Ishikawa (cell line): ENCODE measurements at regions not wholly inside any gene's neighbourhood (a gene's known extent, or its start where the extent isn't known, plus 50 kb on each side); places are given as distances from the start of the nearest gene placed in this dataset.

Source experiments
- CEBPB ChIP-seq: IDR thresholded peaks from 2 replicates; pipeline ENCODE4 v1.6.1; 2012
- CREB1 ChIP-seq: IDR thresholded peaks from 2 replicates; pipeline ENCODE4 v1.6.1; 2012; ENCODE audit warnings: low read depth
- EGR1 ChIP-seq: IDR thresholded peaks from 2 replicates; pipeline ENCODE4 v1.6.1; 2012
- EP300 ChIP-seq: IDR thresholded peaks from 2 replicates; pipeline ENCODE4 v1.6.1; 2012; ENCODE audit warnings: borderline replicate concordance
- FOXM1 ChIP-seq: IDR thresholded peaks from 2 replicates; pipeline ENCODE4 v1.6.1; 2012; ENCODE audit warnings: low read depth, borderline replicate concordance
- MAX ChIP-seq: IDR thresholded peaks from 2 replicates; pipeline ENCODE4 v1.6.1; 2012
- NFIC ChIP-seq: IDR thresholded peaks from 2 replicates; pipeline ENCODE4 v1.6.1; 2012
- RAD21 ChIP-seq: IDR thresholded peaks from 2 replicates; pipeline ENCODE4 v1.6.1; 2012; ENCODE audit warnings: low read depth
- REST ChIP-seq: IDR thresholded peaks from 2 replicates; pipeline ENCODE4 v1.6.1; 2012; ENCODE audit warnings: low read depth, mild to moderate bottlenecking
- TAF1 ChIP-seq: IDR thresholded peaks from 2 replicates; pipeline ENCODE4 v1.6.1; 2012; ENCODE audit warnings: low read depth, mild to moderate bottlenecking
- TEAD4 ChIP-seq: IDR thresholded peaks from 2 replicates; pipeline ENCODE4 v1.6.1; 2012
- USF1 ChIP-seq: IDR thresholded peaks from 2 replicates; pipeline ENCODE4 v1.6.1; 2012
- YY1 ChIP-seq: IDR thresholded peaks from 2 replicates; pipeline ENCODE4 v1.6.1; 2012; ENCODE audit warnings: low read depth
- ZBTB7A ChIP-seq: IDR thresholded peaks from 2 replicates; pipeline ENCODE4 v1.6.1; 2012; ENCODE audit warnings: low read depth

GRCh38 chr6:88262332-88262731 is 96.2 kb upstream of the CNR1 start:
- no peak for TF ChIP-seq ZBTB7A
- TF ChIP-seq YY1 = no peak
- no peak for TF ChIP-seq REST
- no peak for TF ChIP-seq CEBPB
- TF ChIP-seq USF1 = no peak
- TF ChIP-seq TAF1 = no peak
- no peak for TF ChIP-seq CREB1
- no peak for TF ChIP-seq RAD21
- TF ChIP-seq MAX = no peak
- TF ChIP-seq TEAD4 = no peak
- TF ChIP-seq EP300 = no peak
- TF ChIP-seq FOXM1 = no peak
- no peak for TF ChIP-seq EGR1
- TF ChIP-seq NFIC = no peak
